Stimulated activated CD8-positive, alpha-beta memory T cell treated with anti-CD3 and anti-CD28 coated beads, Interleukin-4, amount 100 ng/mL, for 1 hour (primary cell): ENCODE measurements at regions not wholly inside any gene's neighbourhood (a gene's known extent, or its start where the extent isn't known, plus 50 kb on each side); places are given as distances from the start of the nearest gene placed in this dataset.
"Not testable (repeated sequence)": the region's sequence is repeated elsewhere in the genome, so short reads cannot be mapped to it uniquely, and the experiment has no call there.

Experiments
- DNase-seq, 2 donors: peaks; one replicate each; pipeline ENCODE4 v3.0.0-alpha.2; 2020; ENCODE audit warnings: low read depth in 2 of 2, low spot score in 1 of 2

GRCh38 chr18:73040247-73040646 is 172.5 kb upstream of the NETO1 start:
- DNase-seq, result no peak

DNA sequence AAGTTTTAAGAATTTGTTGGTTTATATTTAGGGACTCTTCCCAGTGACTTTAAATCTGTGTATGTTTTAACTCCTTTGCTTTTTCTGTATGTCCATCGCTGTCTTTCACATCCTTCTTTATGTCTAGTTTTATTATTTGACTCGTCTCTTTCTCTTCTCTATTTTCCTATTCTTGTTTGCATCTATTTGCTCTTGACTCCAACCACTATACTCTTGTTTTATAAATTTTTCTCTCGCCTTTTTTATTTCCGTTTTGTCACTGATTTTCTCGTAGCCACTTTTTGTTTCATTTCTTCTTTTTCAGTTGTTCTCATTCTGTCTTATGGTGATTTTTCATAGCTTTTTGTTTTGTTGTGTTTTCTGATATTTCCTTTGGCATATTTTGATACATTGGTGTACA is 170.5 kb upstream of the NETO1 start:
- no peak for DNase-seq

DNA sequence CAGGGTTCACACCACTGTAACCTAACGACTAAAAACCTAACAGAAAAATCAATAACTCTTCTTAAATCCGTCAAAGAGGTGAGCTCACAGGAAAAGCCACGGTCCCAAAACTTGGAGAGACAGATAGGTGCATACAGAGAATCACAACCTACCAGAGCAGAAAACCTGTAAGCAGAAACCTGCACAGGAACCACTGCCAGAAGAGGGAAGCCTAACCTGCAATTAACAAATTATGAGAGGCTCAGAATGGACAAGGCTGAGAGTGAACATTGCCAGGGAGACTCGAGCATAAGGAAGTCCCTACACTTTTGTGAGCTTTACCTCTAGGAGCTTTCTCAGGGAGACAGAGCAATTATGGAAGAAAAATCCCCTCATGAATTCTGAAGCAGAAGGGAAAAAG is 156.2 kb upstream of the NETO1 start:
- DNase-seq, result no peak

DNA sequence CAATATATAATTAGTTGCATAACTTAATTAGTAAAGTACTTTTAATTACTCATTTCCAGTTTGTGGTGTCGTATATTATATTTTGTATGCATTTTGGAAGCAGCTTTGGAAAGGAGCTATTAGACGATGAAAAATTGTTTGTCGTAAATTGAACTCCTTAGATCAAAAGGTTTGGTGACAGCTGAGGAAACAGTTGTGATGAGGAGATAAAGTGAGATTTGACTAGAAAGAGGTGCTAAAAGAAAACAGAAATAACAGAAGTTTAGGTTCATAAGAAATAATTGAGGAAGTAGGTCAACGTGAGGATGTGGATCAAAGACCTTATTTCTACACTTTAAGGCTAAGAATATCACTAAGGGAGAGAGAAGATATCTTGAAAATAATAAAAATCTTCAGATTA is 141.9 kb upstream of the NETO1 start:
- DNase-seq, result no peak

DNA sequence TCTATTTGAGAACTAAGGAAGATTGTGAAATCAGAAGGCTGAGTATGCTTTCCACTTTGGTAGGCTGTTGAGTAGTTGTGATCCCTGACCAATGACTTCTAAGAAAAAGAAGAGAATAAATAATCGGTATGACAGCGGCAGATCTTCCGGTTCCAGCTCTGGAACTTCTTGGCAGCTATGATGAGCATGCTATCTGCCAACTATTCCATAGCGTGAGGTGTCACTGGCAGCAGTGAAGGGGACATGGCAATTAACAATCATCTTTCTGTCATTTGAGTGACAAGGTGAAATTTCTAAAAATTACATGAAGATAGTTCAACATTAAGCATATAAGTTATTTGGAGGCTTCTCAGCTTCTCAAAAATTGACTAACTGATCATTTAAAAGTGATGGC is 140.1 kb upstream of the NETO1 start:
- DNase-seq, result no peak

- DNase-seq, result no peak
These were observed 139.6 kb upstream of the NETO1 start for GRCh38 chr18:73007195-73007914.

GRCh38 chr18:73006331-73006730 is 138.5 kb upstream of the NETO1 start:
- DNase-seq, result no peak

DNA sequence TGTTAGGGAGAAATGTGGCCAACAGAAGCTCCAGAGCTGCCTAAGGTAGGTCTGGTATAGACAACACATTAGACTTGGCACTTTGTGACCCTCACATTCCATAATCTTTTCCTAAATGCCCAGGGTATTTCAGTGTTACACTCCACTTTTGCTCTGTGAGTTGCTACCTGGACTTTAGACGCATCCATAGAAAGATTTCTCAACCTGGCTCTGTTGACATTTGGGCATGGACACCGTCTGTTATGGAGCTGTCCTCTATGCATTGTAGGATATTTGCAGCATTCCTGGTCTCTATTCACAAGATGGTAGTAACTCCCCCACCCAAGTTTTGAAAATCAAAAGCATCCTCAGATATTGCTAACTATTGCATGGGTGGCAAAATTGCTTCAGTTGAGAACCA is 136.5 kb upstream of the NETO1 start:
- DNase-seq, result no peak

- no peak for DNase-seq
These were observed 132.3 kb upstream of the NETO1 start for GRCh38 chr18:72999971-73000607.

DNA sequence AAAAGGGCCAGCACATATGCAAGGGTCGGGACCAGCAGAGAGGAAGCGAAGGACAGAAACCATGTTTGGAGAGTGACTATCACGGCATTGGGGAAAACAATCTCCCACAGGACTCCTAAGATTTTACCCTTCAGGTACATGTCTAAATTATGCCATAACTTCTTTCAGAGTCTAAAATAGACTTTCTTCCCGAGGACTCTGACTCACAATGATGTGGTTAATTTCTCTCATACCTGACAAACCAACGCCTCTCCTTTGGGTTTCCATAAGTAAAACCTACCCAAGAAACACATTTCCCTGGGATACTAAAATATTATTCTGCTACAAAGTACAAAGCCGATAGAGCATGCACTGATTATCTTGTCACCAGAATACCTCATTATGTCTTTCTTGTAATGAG is 127.8 kb upstream of the NETO1 start:
- no peak for DNase-seq

DNA sequence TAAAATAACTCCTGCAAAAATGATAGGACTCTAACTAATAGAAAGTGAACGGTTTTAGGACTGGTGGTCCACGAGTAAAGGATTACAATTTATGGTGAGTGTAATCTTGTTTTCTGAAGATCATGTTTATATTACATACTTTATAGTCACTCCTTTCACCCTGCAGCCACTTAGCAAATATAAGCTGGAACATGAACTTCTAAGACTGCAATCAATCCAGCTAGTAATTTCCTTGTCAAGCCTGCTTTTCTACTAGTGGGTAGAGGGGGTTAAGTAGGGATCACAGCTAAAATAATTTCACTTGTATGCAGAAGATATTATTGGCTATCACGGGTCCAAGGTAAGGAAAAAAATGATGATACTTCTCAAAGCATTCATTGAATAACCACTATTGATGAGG is 125.5 kb upstream of the NETO1 start:
- no peak for DNase-seq

GRCh38 chr18:72991379-72991778 is 123.6 kb upstream of the NETO1 start:
- no peak for DNase-seq

DNA sequence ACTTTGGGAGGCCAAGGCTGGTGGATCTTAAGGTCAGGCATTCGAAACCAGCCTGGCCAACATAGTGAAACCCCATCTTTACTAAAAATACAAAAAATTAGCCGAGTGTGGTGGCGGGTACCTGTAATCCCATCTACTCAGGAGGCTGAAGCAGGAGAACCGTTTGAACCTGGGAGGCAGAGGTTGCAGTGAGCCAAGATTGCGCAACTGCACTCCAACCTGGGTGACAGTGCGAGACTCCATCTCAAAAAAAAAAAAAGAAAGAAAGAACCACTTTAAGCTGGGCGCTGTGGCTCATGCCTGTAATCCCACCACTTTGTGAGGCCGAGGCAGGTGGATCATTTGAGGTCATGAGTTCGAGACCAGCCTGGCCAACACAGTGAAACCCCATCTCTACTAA is 119.8 kb upstream of the NETO1 start:
- not testable (repeated sequence) for DNase-seq

GRCh38 chr18:72986103-72986502 is 118.3 kb upstream of the NETO1 start:
- no peak for DNase-seq

DNA sequence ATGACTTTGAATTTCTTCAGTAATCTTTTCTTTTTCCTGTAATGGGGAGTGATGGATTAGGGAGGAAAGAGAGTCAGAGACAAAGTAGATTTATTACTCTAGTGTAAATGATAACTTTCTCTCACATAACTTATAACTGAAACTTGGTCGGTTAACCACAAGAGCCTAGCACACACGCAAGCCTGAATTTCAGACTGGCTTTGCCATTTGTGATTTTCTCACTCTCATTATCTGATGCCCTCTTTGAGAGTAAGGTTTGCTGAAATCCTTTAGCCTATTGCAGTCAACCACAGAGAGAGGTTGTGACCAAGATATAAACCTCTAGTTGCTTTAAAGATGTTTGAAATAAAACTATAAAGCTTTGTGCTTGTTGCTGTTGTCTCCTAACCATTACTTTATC is 117.9 kb upstream of the NETO1 start:
- DNase-seq, result no peak

- DNase-seq, result no peak
These were observed 116.5 kb upstream of the NETO1 start for GRCh38 chr18:72984290-72984689.

- no peak for DNase-seq
These were observed 106.1 kb upstream of the NETO1 start for GRCh38 chr18:72973841-72974240.

DNA sequence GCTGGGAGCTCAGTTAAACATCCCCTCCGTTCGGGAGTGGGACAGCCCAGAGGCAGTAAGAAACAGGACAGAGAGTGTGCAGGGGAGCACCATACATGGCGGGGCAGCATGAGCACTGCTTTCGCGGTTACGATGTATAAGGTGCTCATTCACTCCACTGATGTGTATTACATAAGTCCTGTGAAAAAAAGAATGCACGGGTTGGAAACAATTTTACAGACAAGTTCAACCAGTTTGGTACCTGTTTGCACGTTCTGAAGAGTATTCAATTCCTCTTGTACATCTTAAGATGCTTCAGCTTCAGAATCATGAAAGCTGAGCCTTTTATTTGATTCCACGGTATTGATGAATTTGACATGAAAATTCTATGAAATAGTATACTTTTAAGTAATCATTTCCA is 97.8 kb upstream of the NETO1 start:
- no peak for DNase-seq

- DNase-seq, result not testable (repeated sequence)
These were observed 90.4 kb upstream of the NETO1 start for GRCh38 chr18:72958195-72958594.

DNA sequence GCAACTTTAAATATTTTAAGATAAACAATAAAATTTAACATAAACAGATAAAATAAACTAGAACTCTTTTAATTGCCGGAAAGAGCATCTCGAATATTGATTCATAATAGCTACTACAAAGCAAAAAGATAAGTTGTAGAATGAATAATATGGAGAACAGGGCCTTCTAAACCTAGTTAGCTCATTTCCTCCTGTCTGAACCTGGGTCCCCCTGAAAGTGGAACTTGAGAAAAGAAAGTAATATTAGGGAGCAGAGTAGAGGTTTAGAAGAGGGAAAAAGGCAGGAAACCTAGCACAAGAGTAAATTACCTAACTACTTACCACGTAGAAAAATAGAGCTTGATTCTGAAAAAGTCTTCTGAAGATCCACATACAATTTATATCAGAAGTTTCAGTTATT is 80.7 kb upstream of the NETO1 start:
- no peak for DNase-seq

- DNase-seq, result no peak
These were observed 75.0 kb upstream of the NETO1 start for GRCh38 chr18:72942766-72943165.

DNA sequence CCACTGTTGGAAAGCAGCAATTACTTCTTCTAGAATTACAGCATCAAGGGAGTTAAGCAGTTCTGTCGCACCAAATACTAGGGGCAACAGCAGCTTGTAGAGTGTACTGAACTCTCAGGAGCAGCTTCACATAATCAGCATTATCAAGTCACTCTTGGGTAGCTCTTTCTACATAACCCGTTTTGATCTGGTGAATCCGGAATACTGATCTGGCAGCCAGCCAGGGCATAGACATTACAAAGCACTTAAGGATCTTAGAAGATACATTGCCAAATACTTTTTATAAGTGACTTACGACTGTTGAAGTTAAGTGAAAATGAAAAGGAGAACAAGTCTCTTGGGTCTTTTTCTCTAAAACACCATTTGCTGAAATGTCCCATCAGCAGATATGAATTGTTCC is 73.2 kb upstream of the NETO1 start:
- no peak for DNase-seq

GRCh38 chr18:72940509-72940908 is 72.7 kb upstream of the NETO1 start:
- DNase-seq, result no peak
